Caco-2 (cell line): ENCODE measurements at regions not wholly inside any gene's neighbourhood (a gene's known extent, or its start where the extent isn't known, plus 50 kb on each side); places are given as distances from the start of the nearest gene placed in this dataset.
A peak's percentile ranks its signal among the peaks of the same experiment; 100 is the strongest.

Experiments used
- BruUV-seq: library from RNA; stranded (reverse); fragments of 400-500 nt; replicated peaks from 2 replicates; lab custom pipeline; 2021; lab: Mats Ljungman, UMichigan
- CTCF ChIA-PET: fragments of 300-600 bp; sonication (Branson Sonifier 250); formaldehyde crosslinking; loops from one replicate; lab custom pipeline; 2022; ENCODE audit warnings: antibody characterized with exemption; lab: Charles Lee
- POLR2A ChIA-PET: fragments of 300-600 bp; sonication (Branson Sonifier 250); formaldehyde crosslinking; loops from one replicate; lab custom pipeline; 2022; ENCODE audit warnings: antibody characterized with exemption; lab: Charles Lee
- DNase-seq, 2 experiments: peaks; one replicate each; pipeline versions ENCODE4 v3.0.0 to v3.0.0-alpha.2; 2020 to 2022
- H3K27me3 ChIP-seq: replicated peaks from 2 replicates; pipeline ENCODE4 v1.6.0; 2011; ENCODE audit warnings: low read length; ENCODE audit not compliant: control insufficient read depth, insufficient read depth
- H3K36me3 ChIP-seq: 2 replicates; pipeline ENCODE4 v1.5.1; 2011; ENCODE audit warnings: low read length; ENCODE audit not compliant: control insufficient read depth, insufficient read depth
- H3K4me1 ChIP-seq: fragments of 250-450 bp; sonication (Bioruptor Pico); 2 replicates; pipeline ENCODE4 v1.5.1; 2020; ENCODE audit warnings: mild to moderate bottlenecking
- H3K4me3 ChIP-seq: 2 replicates; pipeline ENCODE4 v1.5.1; 2011; ENCODE audit warnings: low read depth, mild to moderate bottlenecking, control low read depth, low read length
- H3K9me3 ChIP-seq: fragments of 250-450 bp; sonication (Bioruptor Pico); 2 replicates; pipeline ENCODE4 v1.5.1; 2020; ENCODE audit warnings: mild to moderate bottlenecking, moderate library complexity
- H3K27ac Mint-ChIP-seq: one replicate; pipeline ENCODE4 v1.8.0; 2022; ENCODE audit warnings: mixed read lengths; ENCODE audit not compliant: unreplicated experiment
- H3K27me3 Mint-ChIP-seq: one replicate; pipeline ENCODE4 v1.8.0; 2022; ENCODE audit warnings: mixed read lengths; ENCODE audit not compliant: insufficient read depth, unreplicated experiment
- H3K36me3 Mint-ChIP-seq: one replicate; pipeline ENCODE4 v1.8.0; 2022; ENCODE audit warnings: mild to moderate bottlenecking, mixed read lengths; ENCODE audit not compliant: insufficient read depth, unreplicated experiment
- H3K4me1 Mint-ChIP-seq: one replicate; pipeline ENCODE4 v1.8.0; 2022; ENCODE audit warnings: low read depth, mixed read lengths; ENCODE audit not compliant: unreplicated experiment
- H3K4me3 Mint-ChIP-seq: one replicate; pipeline ENCODE4 v1.8.0; 2022; ENCODE audit warnings: mild to moderate bottlenecking, moderate library complexity, mixed read lengths; ENCODE audit not compliant: unreplicated experiment
- H3K9me3 Mint-ChIP-seq: one replicate; pipeline ENCODE4 v1.8.0; 2022; ENCODE audit warnings: mixed read lengths; ENCODE audit not compliant: unreplicated experiment
- intact Hi-C: fragments of 100-400 bp; cut with micrococcal nuclease; formaldehyde crosslinking; loops from one replicate; pipeline ENCODE4 v1.10.0; 2022; ENCODE audit not compliant: unreplicated experiment
- TF ChIP-seq, protein P1 (sequence below), 2 experiments: fragments of 200-600 bp in 1 of 2; IDR thresholded peaks; 1 replicate in 1 of 2; 2 replicates in 1 of 2; pipeline versions ENCODE4 v1.5.1 to v1.8.0; 2011 to 2022; ENCODE audit warnings: antibody characterized with exemption in 1 of 2, control low read depth in 1 of 2, inconsistent platforms in 1 of 2, low read depth in 1 of 2, low read length in 1 of 2, mild to moderate bottlenecking in 1 of 2, moderate library complexity in 1 of 2; ENCODE audit not compliant: insufficient read depth in 1 of 2, severe bottlenecking in 1 of 2, unreplicated experiment in 1 of 2

GRCh38 chr2:220188031-220188430 is 560.6 kb downstream of the SLC4A3 start:
- BruUV-seq = no TSS peak
- Mint-ChIP-seq H3K27ac (no peak overlapping the region), H3K27me3 (no peaks in the 10 kb centered on the region), H3K9me3 (peaks cover 30% of the 10 kb centered on the region), H3K4me3 (no peak overlapping the region), H3K4me1 (peaks cover 15% of the 10 kb centered on the region), H3K36me3 (no peaks in the 10 kb centered on the region)
- H3K9me3 ChIP-seq = peaks cover 12% of the 10 kb centered on the region; the same call in 1 of the 2 replicates
- no peak overlapping the region for H3K4me3 ChIP-seq
- POLR2A ChIA-PET = no interaction called here
- CTCF ChIA-PET = interaction anchor here (0.5 kb wide), 1 partner anchor 476 kb away, joined by 3 read pairs; no protein-coding TSS in a partner anchor
- TF ChIP-seq, protein P1, sequence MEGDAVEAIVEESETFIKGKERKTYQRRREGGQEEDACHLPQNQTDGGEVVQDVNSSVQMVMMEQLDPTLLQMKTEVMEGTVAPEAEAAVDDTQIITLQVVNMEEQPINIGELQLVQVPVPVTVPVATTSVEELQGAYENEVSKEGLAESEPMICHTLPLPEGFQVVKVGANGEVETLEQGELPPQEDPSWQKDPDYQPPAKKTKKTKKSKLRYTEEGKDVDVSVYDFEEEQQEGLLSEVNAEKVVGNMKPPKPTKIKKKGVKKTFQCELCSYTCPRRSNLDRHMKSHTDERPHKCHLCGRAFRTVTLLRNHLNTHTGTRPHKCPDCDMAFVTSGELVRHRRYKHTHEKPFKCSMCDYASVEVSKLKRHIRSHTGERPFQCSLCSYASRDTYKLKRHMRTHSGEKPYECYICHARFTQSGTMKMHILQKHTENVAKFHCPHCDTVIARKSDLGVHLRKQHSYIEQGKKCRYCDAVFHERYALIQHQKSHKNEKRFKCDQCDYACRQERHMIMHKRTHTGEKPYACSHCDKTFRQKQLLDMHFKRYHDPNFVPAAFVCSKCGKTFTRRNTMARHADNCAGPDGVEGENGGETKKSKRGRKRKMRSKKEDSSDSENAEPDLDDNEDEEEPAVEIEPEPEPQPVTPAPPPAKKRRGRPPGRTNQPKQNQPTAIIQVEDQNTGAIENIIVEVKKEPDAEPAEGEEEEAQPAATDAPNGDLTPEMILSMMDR (IDR thresholded peaks at IDR 0.05; ENCODE audit: insufficient read depth in 1 of 2, low read depth in 1 of 2, low read length in 1 of 2, severe bottlenecking in 1 of 2, unreplicated experiment in 1 of 2) = no peak
- peak in 1 of 2 experiments; percentile 50 for DNase-seq
- H3K4me1 ChIP-seq = no peaks in the 10 kb centered on the region
- no peaks in the 10 kb centered on the region for H3K36me3 ChIP-seq
- H3K27me3 ChIP-seq = no peaks in the 10 kb centered on the region
- intact Hi-C loops = no loop called here

DNA sequence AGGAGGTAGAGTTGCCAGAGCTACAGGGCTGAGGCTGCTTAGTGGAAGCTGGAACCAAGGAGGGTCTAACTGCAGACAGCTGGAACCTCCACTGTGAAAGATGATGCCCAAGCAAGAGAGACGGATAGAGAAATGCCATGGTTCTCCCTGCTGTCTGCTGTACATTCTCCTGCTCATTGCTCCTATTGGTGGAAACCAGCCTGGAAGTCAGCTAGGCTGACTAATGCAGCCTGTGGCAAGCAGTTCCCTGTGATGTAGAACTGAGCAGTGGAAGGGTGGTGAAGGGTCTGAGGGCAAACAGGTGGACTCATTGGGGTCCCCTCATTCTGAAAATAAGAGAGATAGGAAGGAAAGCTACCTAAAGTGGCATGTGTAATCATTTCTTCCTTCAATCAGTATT is 563.6 kb downstream of the SLC4A3 start:
- CTCF ChIA-PET = no interaction called here
- intact Hi-C loops = no loop called here

GRCh38 chr2:220191737-220192136 is 564.3 kb downstream of the SLC4A3 start:
- intact Hi-C loops = no loop called here
- no peak for DNase-seq
- peaks cover 46% of the 10 kb centered on the region for H3K9me3 Mint-ChIP-seq
- Histone ChIP-seq H3K4me1 (no peaks in the 10 kb centered on the region), H3K9me3 (peaks cover 24% of the 10 kb centered on the region), H3K4me3 (no peak overlapping the region), H3K27me3 (no peaks in the 10 kb centered on the region), H3K36me3 (no peaks in the 10 kb centered on the region)
- peaks cover 8% of the 10 kb centered on the region for H3K36me3 Mint-ChIP-seq
- BruUV-seq = no TSS peak
- CTCF ChIA-PET = no interaction called here
- TF ChIP-seq, protein P1 (IDR thresholded peaks at IDR 0.05; ENCODE audit: insufficient read depth in 1 of 2, low read depth in 1 of 2, low read length in 1 of 2, severe bottlenecking in 1 of 2, unreplicated experiment in 1 of 2) = no peak
- H3K4me3 Mint-ChIP-seq = no peak overlapping the region
- H3K27ac Mint-ChIP-seq = no peak overlapping the region
- no peaks in the 10 kb centered on the region for H3K27me3 Mint-ChIP-seq
- peaks cover 9% of the 10 kb centered on the region for H3K4me1 Mint-ChIP-seq
- POLR2A ChIA-PET = no interaction called here

More for the DNA sequence above, 563.6 kb downstream of the SLC4A3 start:
- Histone ChIP-seq H3K9me3 (peaks cover 19% of the 10 kb centered on the region), H3K27me3 (no peaks in the 10 kb centered on the region), H3K4me1 (no peaks in the 10 kb centered on the region), H3K36me3 (no peaks in the 10 kb centered on the region), H3K4me3 (no peak overlapping the region)
- Mint-ChIP-seq H3K9me3 (peaks cover 41% of the 10 kb centered on the region), H3K4me3 (no peak overlapping the region), H3K36me3 (peaks cover 8% of the 10 kb centered on the region), H3K27me3 (no peaks in the 10 kb centered on the region), H3K4me1 (peaks cover 8% of the 10 kb centered on the region), H3K27ac (no peak overlapping the region)
- POLR2A ChIA-PET = no interaction called here
- BruUV-seq = no TSS peak
- TF ChIP-seq, protein P1 (IDR thresholded peaks at IDR 0.05; ENCODE audit: insufficient read depth in 1 of 2, low read depth in 1 of 2, low read length in 1 of 2, severe bottlenecking in 1 of 2, unreplicated experiment in 1 of 2) = no peak
- no peak for DNase-seq
